PC-9 (cell line): ENCODE measurements at regions not wholly inside any gene's neighbourhood (a gene's known extent, or its start where the extent isn't known, plus 50 kb on each side); places are given as distances from the start of the nearest gene placed in this dataset.

Experiments used
- EZH2 ChIP-seq: fragments of 200-600 bp; sonication (generic); IDR thresholded peaks from 2 replicates; pipeline ENCODE4 v1.8.0; 2017; ENCODE audit warnings: antibody characterized with exemption, low read depth
- TF ChIP-seq, protein P1 (sequence below): fragments of 200-600 bp; sonication (generic); conservative IDR thresholded peaks from 2 replicates; pipeline ENCODE4 v1.6.1; 2017; ENCODE audit warnings: mixed run types, antibody characterized with exemption, mild to moderate bottlenecking, moderate library complexity

DNA sequence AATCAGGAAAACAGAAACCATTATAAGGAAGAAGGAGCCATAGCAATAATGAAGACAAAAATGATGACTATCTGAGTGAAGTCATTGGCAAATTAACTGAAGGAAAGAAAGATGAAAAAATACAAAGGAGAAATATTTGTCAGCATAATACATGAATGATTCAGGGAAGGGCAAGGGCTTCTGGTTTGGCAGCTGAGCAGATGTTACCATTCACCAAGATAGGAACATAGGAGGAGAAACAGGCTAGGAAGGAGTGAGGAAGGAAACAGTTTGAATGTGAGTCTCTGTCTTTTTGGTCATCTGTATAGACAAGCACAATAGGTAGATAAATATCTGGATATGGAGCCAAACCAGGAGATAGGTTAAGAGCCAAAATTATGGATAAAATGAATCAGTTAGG is 296.0 kb downstream of the ISL1 start:
- TF ChIP-seq, protein P1, sequence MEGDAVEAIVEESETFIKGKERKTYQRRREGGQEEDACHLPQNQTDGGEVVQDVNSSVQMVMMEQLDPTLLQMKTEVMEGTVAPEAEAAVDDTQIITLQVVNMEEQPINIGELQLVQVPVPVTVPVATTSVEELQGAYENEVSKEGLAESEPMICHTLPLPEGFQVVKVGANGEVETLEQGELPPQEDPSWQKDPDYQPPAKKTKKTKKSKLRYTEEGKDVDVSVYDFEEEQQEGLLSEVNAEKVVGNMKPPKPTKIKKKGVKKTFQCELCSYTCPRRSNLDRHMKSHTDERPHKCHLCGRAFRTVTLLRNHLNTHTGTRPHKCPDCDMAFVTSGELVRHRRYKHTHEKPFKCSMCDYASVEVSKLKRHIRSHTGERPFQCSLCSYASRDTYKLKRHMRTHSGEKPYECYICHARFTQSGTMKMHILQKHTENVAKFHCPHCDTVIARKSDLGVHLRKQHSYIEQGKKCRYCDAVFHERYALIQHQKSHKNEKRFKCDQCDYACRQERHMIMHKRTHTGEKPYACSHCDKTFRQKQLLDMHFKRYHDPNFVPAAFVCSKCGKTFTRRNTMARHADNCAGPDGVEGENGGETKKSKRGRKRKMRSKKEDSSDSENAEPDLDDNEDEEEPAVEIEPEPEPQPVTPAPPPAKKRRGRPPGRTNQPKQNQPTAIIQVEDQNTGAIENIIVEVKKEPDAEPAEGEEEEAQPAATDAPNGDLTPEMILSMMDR, result no peak
- no peak for TF ChIP-seq EZH2
